ENCODE measurements at regions not wholly inside any gene's neighbourhood (a gene's known extent, or its start where the extent isn't known, plus 50 kb on each side); places are given as distances from the start of the nearest gene placed in this dataset.
"Not testable (repeated sequence)": the region's sequence is repeated elsewhere in the genome, so short reads cannot be mapped to it uniquely, and the experiment has no call there.

GRCh38 chr2:7621018-7621814 is 704.0 kb downstream of the RNF144A start:
- no peak for DNase-seq (ENCODE audit: low read depth in 2 of 2, low spot score in 1 of 2)

DNA sequence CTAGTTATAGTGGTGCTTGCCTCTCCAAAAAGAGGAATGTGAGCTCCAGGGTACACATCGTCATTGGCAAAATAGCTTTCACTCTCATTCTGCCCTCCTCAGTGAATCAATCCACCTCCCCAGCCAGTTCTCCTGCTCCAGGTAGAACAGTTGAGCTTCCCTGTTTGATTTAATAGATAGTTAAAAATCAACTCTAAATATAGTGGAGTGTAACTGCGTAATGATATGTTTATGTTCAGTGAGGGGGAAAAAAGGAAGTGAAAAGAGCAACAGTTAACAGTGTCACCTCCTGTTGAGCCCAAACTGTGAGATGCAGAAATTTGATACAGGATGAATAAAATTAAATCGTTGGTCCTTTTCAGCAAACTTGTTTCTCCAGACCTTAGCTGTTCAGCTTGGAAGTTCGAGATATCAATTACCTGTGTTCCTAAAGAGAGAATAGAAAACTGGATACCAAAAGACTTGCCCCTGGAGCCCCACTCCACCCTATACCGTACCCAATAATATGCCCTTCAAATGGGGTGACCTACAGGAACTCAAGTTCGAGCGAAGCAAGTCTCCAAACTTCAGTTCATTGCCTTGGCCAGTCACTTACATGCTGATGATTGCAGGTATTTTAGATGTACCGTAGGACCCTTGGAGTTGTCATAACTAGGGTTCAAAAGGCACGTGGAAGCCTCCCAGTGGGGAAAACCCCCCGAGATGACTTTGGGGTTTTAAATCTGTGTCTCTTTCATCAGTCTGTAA is 708.4 kb downstream of the RNF144A start:
- no peak for DNase-seq (ENCODE audit: low read depth in 2 of 2, low spot score in 1 of 2)

DNA sequence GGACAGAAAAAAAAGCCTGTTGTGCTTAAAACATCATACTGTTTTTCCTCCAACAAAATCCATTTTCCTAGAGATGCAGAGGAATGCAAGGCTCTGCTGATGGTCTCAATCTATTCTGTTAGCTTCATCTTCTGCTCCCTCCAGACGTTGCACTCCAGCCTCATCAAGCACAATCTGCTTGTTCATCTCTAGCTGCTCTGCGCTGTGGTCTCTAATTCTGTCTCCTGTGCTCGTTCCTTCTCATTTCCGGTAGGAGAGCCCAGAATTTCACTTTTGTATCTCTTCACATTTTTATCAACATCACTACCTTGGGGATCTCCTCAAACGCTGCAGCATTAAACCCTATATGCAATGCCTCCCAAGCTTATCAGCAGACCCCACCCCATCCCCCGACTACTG is 708.9 kb downstream of the RNF144A start:
- DNase-seq (ENCODE audit: low read depth in 2 of 2, low spot score in 1 of 2) = no peak

DNA sequence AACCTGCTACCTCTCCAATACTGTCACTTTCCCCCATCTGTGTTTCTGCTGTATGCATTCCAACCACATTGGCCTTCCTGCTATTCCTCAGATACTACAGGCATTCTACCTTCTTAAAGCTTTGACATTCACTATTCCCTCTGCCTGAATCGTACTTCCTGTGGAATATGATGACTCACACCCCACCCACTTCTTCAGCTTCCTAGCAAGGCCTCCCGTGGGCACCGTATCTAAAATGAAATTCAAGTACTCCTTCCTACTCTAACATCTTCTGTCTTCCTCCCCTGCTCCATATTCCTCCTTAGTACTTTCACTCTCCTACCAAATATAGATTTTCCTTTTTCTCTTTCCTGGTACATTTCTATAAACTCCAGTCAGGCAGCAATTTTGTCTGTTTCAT is 710.4 kb downstream of the RNF144A start:
- no peak for DNase-seq (ENCODE audit: low read depth in 2 of 2, low spot score in 1 of 2)

DNA sequence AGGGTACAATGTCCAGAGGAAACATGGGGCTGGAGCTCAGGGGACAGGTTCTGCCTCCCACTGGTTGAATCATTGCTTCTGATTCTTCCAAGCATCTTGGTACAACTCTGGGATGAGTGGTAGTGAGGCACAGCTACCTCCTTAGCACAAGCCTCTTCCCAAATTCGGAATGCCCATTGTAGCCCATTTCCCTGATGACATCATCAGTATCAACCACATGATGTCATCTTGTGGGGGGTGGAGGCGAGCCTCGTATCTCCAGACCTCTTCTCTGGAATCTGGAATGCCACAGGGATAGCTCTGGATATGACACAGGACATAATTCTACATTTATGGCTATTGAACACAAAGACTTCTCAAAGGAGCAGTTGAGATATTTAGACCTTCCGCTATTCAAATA is 715.2 kb downstream of the RNF144A start:
- no peak for DNase-seq (ENCODE audit: low read depth in 2 of 2, low spot score in 1 of 2)

DNA sequence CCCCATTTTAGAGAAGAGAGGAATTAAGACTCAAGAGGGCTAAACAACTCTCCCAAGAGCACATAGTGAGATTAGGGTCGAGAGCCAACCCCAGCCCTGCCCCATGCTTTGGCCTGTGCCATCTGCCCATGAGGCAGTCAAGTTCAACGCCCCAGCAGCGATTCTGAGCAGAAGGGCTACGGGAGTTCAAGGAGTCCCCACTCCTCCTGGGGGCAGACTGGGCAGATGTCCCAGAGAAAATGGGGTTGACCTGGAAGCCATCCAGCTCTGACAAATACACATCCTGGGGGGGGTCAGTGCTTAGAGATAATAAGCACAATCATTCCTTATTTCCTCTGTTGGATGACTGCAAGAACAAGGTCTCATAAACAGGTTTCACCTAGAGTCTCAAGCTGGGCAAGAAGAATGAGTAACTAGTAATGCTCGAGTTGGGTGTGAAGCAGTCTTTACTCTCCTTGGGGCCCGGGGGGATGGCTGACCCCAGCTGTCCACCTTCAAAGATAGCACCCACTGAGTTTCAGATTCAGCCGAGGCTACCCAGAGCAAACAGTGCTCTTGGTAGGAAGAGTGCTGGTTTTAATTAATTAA is 716.4 kb downstream of the RNF144A start:
- DNase-seq (ENCODE audit: low read depth in 2 of 2, low spot score in 1 of 2) = no peak

GRCh38 chr2:7634409-7634808 is 717.2 kb downstream of the RNF144A start:
- no peak for DNase-seq (ENCODE audit: low read depth in 2 of 2, low spot score in 1 of 2)

- no peak for DNase-seq (ENCODE audit: low read depth in 2 of 2, low spot score in 1 of 2)
These were observed 722.3 kb downstream of the RNF144A start for GRCh38 chr2:7639476-7639875.

DNA sequence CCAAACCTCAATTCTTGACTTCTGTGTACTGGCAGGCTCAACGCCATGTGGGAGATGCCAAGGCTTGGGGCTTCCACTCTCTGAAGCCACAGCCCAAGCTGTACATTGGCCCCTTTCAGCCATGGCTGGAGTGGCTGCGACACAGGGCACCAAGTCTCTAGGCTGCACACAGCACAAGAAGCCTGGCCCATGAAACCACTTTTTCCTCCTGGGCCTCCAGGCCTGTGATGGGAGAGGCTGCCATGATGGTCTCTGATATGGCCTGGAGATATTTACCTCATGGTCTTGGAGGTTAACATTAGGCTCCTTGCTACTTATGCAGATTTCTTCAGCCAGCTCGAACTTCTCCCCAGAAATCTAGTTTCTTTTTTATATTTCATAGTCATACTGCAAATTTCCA is 724.1 kb downstream of the RNF144A start:
- not testable (repeated sequence) for DNase-seq (ENCODE audit: low read depth in 2 of 2, low spot score in 1 of 2)

DNA sequence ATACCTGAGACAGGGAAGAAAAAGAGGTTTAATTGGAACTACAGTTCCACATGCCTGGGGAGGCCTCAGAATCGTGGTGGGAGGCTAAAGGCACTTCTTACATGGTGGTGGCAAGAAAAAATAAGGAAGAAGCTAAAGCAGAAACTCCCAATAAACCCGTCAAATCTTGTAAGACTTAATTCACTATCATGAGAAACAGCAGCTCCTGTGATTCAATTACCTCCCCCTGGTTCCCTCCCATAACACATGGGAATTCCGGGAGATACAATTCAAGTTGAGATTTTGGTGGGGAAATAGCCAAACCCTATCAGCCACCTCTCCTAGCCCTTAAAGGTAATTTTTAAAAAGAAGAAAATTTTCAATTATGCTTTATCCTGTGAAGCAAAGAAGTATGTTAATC is 728.8 kb downstream of the RNF144A start:
- no peak for DNase-seq (ENCODE audit: low read depth in 2 of 2, low spot score in 1 of 2)

GRCh38 chr2:7646661-7647060 is 729.4 kb downstream of the RNF144A start:
- no peak for DNase-seq (ENCODE audit: low read depth in 2 of 2, low spot score in 1 of 2)

GRCh38 chr2:7648221-7648795 is 731.1 kb downstream of the RNF144A start:
- no peak for DNase-seq (ENCODE audit: low read depth in 2 of 2, low spot score in 1 of 2)

DNA sequence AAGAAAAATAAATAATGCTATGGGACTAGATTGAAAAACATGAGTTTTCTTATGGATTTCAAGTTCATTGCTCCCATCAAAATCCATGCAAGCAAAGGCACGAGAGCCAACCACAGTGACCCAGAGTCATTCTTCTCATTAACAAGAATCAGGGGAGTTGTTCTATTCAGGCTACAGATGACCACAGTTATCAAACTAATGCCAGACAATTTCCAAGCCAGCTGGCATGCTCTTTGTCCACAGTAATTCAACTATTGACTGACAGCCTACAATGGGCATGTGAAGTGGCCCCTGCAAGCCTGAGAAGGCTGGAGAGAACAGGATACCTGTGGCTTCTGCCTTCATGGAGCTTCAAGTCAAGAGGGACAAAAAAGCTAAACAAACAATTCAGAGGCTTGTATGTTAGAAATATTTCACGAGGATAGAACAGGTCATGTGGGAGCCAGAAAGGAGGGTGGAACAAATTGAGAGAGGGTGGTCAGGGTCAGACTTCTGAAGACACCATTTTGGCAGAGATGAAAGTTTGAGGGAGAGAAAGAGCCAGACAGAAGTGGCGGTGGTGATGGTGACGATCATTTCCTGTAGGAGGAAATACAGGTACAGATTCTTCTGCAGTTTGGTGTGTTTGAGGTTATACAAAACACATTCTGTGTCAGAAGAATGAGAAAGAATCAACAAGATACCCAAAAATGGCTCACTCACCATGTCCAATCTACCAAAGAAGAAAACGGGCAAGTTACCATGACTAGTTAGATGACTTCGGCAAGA is 732.4 kb downstream of the RNF144A start:
- no peak for DNase-seq (ENCODE audit: low read depth in 2 of 2, low spot score in 1 of 2)

GRCh38 chr2:7653617-7654016 is 736.4 kb downstream of the RNF144A start:
- DNase-seq (ENCODE audit: low read depth in 2 of 2, low spot score in 1 of 2) = no peak

GRCh38 chr2:7655629-7656028 is 738.4 kb downstream of the RNF144A start:
- DNase-seq (ENCODE audit: low read depth in 2 of 2, low spot score in 1 of 2) = no peak

DNA sequence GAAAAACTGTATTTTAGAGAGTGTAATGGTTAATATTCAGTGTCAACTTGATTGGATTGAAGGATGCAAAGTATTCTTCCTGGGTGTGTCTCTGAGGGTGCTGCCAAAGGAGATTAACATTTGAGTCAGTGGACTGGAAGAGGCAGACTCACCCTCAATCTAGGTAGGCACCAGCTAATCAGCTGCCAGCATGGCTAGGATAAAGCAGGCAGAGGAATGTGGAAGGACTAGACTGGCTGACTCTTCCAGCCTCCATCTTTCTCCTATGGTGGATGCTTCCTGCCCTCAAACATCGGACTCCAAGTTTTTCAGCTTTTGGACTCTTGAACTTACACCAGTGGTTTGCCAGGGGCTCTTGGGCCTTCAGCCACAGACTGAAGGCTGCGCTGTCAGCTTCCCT is 740.3 kb downstream of the RNF144A start:
- DNase-seq (ENCODE audit: low read depth in 2 of 2, low spot score in 1 of 2) = not testable (repeated sequence)

- no peak for DNase-seq (ENCODE audit: low read depth in 2 of 2, low spot score in 1 of 2)
These were observed 741.3 kb downstream of the RNF144A start for GRCh38 chr2:7658486-7658885.

DNA sequence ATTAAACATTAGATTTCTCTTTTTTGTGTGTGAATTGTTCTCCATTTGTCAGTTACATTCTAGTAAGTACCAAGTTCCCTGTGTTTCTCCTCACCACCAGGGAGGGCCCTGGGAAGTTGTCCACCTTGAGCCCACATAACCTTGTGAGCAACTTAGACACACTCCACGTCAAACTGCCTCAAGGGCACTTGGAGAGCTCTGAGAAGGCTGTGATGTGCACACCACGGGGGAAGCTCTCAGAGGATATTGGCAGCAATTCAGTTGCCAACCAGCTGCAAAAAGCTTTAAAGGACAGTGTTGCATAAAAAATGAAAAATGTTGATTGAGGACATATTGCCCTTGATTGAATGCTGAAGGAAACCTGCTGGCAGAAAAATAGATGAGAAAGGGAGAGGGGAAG is 743.6 kb downstream of the RNF144A start:
- no peak for DNase-seq (ENCODE audit: low read depth in 2 of 2, low spot score in 1 of 2)

DNA sequence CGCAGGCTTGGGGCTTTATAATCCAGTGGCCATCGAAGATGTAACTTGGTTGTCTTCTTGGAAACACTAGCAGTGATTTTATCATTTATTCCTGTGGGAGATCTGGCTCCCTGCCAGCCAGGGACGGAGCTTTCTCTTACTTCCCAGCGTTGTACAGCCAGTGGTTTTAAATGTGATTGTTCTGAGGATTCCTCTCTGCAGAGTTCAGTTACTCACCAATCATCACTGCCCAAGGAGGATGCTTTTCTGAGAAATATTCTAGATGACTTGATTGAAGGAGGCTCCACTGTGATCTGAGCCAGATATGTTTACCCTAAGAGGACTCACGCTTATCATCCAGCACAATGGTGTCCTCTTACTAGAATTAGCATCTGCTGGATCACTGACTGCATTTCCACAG is 744.3 kb downstream of the RNF144A start:
- no peak for DNase-seq (ENCODE audit: low read depth in 2 of 2, low spot score in 1 of 2)

GRCh38 chr2:7665880-7666279 is 748.7 kb downstream of the RNF144A start:
- DNase-seq (ENCODE audit: low read depth in 2 of 2, low spot score in 1 of 2) = no peak

- no peak for DNase-seq (ENCODE audit: low read depth in 2 of 2, low spot score in 1 of 2)
These were observed 749.5 kb downstream of the RNF144A start for GRCh38 chr2:7666596-7667259.

Data from stimulated activated CD8-positive, alpha-beta memory T cell treated with anti-CD3 and anti-CD28 coated beads, Interleukin-4, amount 100 ng/mL, for 4 hours (primary cell).